HL-60 (cell line): ENCODE measurements at regions not wholly inside any gene's neighbourhood (a gene's known extent, or its start where the extent isn't known, plus 50 kb on each side); places are given as distances from the start of the nearest gene placed in this dataset.

Experiments used
- GABPA ChIP-seq: IDR thresholded peaks from 2 replicates; pipeline ENCODE4 v1.6.1; 2012; ENCODE audit warnings: low read depth
- POLR2AphosphoS5 ChIP-seq: IDR thresholded peaks from 2 replicates; pipeline ENCODE4 v1.6.1; 2012; ENCODE audit warnings: low read depth
- SPI1 ChIP-seq: IDR thresholded peaks from 2 replicates; pipeline ENCODE4 v1.6.1; 2012; ENCODE audit warnings: low read depth, mild to moderate bottlenecking, borderline replicate concordance
- TF ChIP-seq, protein P1 (sequence below): IDR thresholded peaks from one replicate; pipeline ENCODE4 v1.5.1; 2011; ENCODE audit warnings: low read length, control low read depth, inconsistent platforms; ENCODE audit not compliant: insufficient read depth
- TF ChIP-seq, protein P2 (sequence below): IDR thresholded peaks from 2 replicates; pipeline ENCODE4 v1.6.1; 2012; ENCODE audit warnings: low read depth; ENCODE audit not compliant: insufficient replicate concordance

DNA sequence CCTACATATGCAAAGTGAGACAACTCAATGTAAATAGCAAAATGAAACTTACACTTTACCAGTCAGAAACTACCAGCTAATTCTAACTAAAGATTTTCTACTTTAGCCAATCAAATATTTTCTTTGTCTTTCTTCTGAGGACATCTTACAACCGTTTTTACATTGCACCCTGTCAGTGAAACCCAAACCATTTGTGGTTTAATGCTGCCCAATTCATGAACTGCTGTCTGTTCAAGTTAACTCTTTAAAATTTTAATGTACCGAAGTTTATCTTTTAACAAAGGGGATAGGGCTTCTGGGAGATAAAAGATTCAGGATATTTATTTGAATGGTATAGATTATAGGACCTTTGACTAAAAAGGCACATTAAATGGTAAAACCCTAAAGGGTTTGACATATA, 121.3 kb upstream of the HDDC2 start:
- TF ChIP-seq, protein P1, sequence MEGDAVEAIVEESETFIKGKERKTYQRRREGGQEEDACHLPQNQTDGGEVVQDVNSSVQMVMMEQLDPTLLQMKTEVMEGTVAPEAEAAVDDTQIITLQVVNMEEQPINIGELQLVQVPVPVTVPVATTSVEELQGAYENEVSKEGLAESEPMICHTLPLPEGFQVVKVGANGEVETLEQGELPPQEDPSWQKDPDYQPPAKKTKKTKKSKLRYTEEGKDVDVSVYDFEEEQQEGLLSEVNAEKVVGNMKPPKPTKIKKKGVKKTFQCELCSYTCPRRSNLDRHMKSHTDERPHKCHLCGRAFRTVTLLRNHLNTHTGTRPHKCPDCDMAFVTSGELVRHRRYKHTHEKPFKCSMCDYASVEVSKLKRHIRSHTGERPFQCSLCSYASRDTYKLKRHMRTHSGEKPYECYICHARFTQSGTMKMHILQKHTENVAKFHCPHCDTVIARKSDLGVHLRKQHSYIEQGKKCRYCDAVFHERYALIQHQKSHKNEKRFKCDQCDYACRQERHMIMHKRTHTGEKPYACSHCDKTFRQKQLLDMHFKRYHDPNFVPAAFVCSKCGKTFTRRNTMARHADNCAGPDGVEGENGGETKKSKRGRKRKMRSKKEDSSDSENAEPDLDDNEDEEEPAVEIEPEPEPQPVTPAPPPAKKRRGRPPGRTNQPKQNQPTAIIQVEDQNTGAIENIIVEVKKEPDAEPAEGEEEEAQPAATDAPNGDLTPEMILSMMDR = no peak
- TF ChIP-seq GABPA (no peak), POLR2AphosphoS5 (no peak), SPI1 (no peak)
- TF ChIP-seq, protein P2, sequence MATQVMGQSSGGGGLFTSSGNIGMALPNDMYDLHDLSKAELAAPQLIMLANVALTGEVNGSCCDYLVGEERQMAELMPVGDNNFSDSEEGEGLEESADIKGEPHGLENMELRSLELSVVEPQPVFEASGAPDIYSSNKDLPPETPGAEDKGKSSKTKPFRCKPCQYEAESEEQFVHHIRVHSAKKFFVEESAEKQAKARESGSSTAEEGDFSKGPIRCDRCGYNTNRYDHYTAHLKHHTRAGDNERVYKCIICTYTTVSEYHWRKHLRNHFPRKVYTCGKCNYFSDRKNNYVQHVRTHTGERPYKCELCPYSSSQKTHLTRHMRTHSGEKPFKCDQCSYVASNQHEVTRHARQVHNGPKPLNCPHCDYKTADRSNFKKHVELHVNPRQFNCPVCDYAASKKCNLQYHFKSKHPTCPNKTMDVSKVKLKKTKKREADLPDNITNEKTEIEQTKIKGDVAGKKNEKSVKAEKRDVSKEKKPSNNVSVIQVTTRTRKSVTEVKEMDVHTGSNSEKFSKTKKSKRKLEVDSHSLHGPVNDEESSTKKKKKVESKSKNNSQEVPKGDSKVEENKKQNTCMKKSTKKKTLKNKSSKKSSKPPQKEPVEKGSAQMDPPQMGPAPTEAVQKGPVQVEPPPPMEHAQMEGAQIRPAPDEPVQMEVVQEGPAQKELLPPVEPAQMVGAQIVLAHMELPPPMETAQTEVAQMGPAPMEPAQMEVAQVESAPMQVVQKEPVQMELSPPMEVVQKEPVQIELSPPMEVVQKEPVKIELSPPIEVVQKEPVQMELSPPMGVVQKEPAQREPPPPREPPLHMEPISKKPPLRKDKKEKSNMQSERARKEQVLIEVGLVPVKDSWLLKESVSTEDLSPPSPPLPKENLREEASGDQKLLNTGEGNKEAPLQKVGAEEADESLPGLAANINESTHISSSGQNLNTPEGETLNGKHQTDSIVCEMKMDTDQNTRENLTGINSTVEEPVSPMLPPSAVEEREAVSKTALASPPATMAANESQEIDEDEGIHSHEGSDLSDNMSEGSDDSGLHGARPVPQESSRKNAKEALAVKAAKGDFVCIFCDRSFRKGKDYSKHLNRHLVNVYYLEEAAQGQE = no peak
